Colonic mucosa (tissue), 4 donors: ENCODE measurements at regions not wholly inside any gene's neighbourhood (a gene's known extent, or its start where the extent isn't known, plus 50 kb on each side); places are given as distances from the start of the nearest gene placed in this dataset.

Experiments used
- DNase-seq: peaks from one replicate; pipeline ENCODE4 v3.0.0-alpha.2; 2020
- H3K27ac ChIP-seq: fragments of 200-600 bp; one replicate; pipeline ENCODE4 v1.8.0; 2021
- H3K27me3 ChIP-seq: fragments of 200-600 bp; one replicate; pipeline ENCODE4 v1.8.0; 2021
- H3K36me3 ChIP-seq: fragments of 200-600 bp; one replicate; pipeline ENCODE4 v1.8.0; 2021
- H3K4me1 ChIP-seq: fragments of 200-600 bp; one replicate; pipeline ENCODE4 v1.8.0; 2021; ENCODE audit warnings: mild to moderate bottlenecking
- H3K4me3 ChIP-seq: fragments of 200-600 bp; one replicate; pipeline ENCODE4 v1.8.0; 2021
- H3K9ac ChIP-seq, 2 donors: one replicate each; pipeline ENCODE4 v1.7.0; 2013; ENCODE audit warnings: control low read depth in 2 of 2, low read depth in 2 of 2, low read length in 2 of 2
- H3K9me3 ChIP-seq: fragments of 200-600 bp; one replicate; pipeline ENCODE4 v1.8.0; 2021
- intact Hi-C: fragments of 100-400 bp; cut with DNase I; formaldehyde crosslinking; loops from one replicate; pipeline ENCODE4 v1.14.1; 2022
- TF ChIP-seq, protein P1 (sequence below): fragments of 200-600 bp; IDR thresholded peaks from one replicate; pipeline ENCODE4 v1.8.0; 2022; ENCODE audit warnings: antibody characterized with exemption, mild to moderate bottlenecking
- donor health status: healthy.
- donor health status: DM: no; HTN: no; CAD: no.
- donor health status: DM: no; HTN: no; CAD: no.

GRCh38 chr13:106310291-106310865 lies 225.1 kb downstream of the EFNB2 start:
- no peaks in the 10 kb centered on the region for H3K27me3 ChIP-seq
- H3K4me1 ChIP-seq: no peaks in the 10 kb centered on the region
- H3K27ac ChIP-seq: no peak overlapping the region
- no peak for DNase-seq
- H3K4me3 ChIP-seq: no peak overlapping the region
- no peaks in the 10 kb centered on the region for H3K36me3 ChIP-seq
- intact Hi-C loops: no loop called here
- no peak overlapping the region for H3K9ac ChIP-seq
- TF ChIP-seq, protein P1, sequence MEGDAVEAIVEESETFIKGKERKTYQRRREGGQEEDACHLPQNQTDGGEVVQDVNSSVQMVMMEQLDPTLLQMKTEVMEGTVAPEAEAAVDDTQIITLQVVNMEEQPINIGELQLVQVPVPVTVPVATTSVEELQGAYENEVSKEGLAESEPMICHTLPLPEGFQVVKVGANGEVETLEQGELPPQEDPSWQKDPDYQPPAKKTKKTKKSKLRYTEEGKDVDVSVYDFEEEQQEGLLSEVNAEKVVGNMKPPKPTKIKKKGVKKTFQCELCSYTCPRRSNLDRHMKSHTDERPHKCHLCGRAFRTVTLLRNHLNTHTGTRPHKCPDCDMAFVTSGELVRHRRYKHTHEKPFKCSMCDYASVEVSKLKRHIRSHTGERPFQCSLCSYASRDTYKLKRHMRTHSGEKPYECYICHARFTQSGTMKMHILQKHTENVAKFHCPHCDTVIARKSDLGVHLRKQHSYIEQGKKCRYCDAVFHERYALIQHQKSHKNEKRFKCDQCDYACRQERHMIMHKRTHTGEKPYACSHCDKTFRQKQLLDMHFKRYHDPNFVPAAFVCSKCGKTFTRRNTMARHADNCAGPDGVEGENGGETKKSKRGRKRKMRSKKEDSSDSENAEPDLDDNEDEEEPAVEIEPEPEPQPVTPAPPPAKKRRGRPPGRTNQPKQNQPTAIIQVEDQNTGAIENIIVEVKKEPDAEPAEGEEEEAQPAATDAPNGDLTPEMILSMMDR: no peak
- H3K9me3 ChIP-seq: no peaks in the 10 kb centered on the region

GRCh38 chr13:106306748-106307277 lies 228.6 kb downstream of the EFNB2 start:
- Histone ChIP-seq H3K4me3 (no peak overlapping the region), H3K27me3 (no peaks in the 10 kb centered on the region), H3K36me3 (no peaks in the 10 kb centered on the region), H3K27ac (no peak overlapping the region), H3K4me1 (no peaks in the 10 kb centered on the region), H3K9me3 (no peaks in the 10 kb centered on the region), H3K9ac (no peak overlapping the region)
- TF ChIP-seq, protein P1: no peak
- DNase-seq: no peak
- intact Hi-C loops: no loop called here

DNA sequence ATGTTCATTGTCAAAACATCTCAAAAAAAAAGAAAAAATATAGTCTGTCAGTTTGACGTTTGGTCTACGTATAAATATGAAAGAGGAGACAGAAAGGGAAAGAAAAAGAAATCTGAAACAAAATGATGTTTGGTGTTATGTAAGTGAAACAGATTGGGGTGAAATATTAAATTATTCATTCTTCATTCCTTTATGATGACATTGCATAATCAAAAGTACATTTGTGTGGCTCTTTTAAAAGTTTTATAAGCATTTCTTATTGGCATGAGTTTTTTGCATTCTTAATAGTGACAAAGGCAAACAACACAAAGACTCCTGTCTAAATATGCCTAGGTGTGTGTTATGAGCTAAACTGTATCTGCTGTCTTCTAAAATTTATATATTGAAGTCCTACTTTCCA lies 232.6 kb downstream of the EFNB2 start:
- Histone ChIP-seq H3K27me3 (no peaks in the 10 kb centered on the region), H3K9ac (no peak overlapping the region), H3K4me1 (no peaks in the 10 kb centered on the region), H3K27ac (no peak overlapping the region), H3K36me3 (no peaks in the 10 kb centered on the region), H3K4me3 (no peak overlapping the region), H3K9me3 (no peaks in the 10 kb centered on the region)
- intact Hi-C loops: no loop called here
- TF ChIP-seq, protein P1: no peak
- no peak for DNase-seq

DNA sequence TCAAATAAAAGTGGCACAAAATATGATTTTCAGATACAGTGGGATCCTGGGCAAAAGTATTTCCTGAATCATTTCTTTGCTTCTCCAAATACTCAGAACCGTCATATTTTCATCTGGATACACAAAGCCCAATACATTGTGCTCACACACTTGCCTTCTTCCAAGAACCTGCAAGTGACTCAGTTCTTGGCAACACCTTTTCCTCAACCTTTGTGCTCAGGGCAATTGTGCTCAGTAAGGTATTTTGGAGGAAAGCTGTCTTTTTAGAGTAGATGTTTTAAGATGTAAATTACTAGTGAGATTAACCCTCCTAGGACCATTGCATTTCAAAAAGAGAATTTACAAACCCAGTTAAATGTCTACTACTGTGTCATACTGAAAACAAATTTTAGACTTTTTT lies 233.5 kb downstream of the EFNB2 start:
- Histone ChIP-seq H3K27ac (no peak overlapping the region), H3K4me3 (no peak overlapping the region)
- intact Hi-C loops: no loop called here

DNA sequence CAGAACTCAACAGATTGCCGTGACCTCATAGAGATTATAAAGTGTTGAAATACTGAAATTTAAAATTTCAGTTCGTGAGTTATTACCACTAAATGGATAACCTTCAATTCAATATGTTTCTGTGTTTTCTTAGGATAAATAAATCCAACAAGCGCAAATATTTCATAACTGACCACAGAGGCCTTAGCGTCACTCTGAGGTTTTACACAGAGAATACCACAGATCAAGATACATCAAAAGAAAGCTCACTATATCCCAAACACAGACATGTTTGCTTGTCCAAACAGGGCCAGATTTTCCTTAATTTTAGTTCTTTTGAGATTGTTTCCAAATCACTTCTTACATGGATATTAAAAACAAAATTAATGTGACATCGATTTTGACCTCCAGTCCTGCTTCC lies 235.8 kb downstream of the EFNB2 start:
- Histone ChIP-seq H3K4me3 (no peak overlapping the region), H3K4me1 (no peaks in the 10 kb centered on the region), H3K9ac (no peak overlapping the region), H3K27ac (no peak overlapping the region), H3K36me3 (no peaks in the 10 kb centered on the region), H3K9me3 (no peaks in the 10 kb centered on the region), H3K27me3 (no peaks in the 10 kb centered on the region)
- intact Hi-C loops: no loop called here
- no peak for DNase-seq
- TF ChIP-seq, protein P1: no peak

More for the DNA sequence above, 233.5 kb downstream of the EFNB2 start:
- no peak for DNase-seq
- no peaks in the 10 kb centered on the region for H3K4me1 ChIP-seq
- H3K36me3 ChIP-seq: no peaks in the 10 kb centered on the region
- H3K27me3 ChIP-seq: no peaks in the 10 kb centered on the region
- TF ChIP-seq, protein P1: no peak
- H3K9me3 ChIP-seq: no peaks in the 10 kb centered on the region
- H3K9ac ChIP-seq: no peak overlapping the region
